Psoas muscle (tissue), 7 donors: ENCODE measurements at regions not wholly inside any gene's neighbourhood (a gene's known extent, or its start where the extent isn't known, plus 50 kb on each side); places are given as distances from the start of the nearest gene placed in this dataset.
"Not testable (repeated sequence)": the region's sequence is repeated elsewhere in the genome, so short reads cannot be mapped to it uniquely, and the experiment has no call there.

Experiments
- ATAC-seq, 4 donors: fragments of 200-7000 bp; cut with Tn5 transposase; one replicate each; pipeline ENCODE4 v1.9.1; 2020; ENCODE audit warnings: moderate library complexity in 3 of 4, mild to moderate bottlenecking in 2 of 4
- DNase-seq, 2 donors: peaks; one replicate each; pipeline ENCODE4 v3.0.0-alpha.2; 2020
- H3K27ac ChIP-seq: fragments of 200-600 bp; one replicate; pipeline ENCODE4 v1.8.0; 2022
- H3K27me3 ChIP-seq, 3 donors: fragments of 200-600 bp in 1 of 3; one replicate each; pipeline versions ENCODE4 v1.6.1 to v1.8.0; 2013 to 2022; ENCODE audit warnings: low read length in 2 of 3, mild to moderate bottlenecking in 2 of 3, moderate library complexity in 1 of 3; ENCODE audit not compliant: insufficient read depth in 3 of 3
- H3K36me3 ChIP-seq, 2 donors: fragments of 200-600 bp in 1 of 2; one replicate each; pipeline versions ENCODE4 v1.6.1 to v1.8.0; 2013 to 2022; ENCODE audit warnings: low read depth in 1 of 2, mild to moderate bottlenecking in 1 of 2, moderate library complexity in 1 of 2; ENCODE audit not compliant: insufficient read depth in 1 of 2
- H3K4me1 ChIP-seq: fragments of 200-600 bp; one replicate; pipeline ENCODE4 v1.8.0; 2022
- H3K4me3 ChIP-seq: fragments of 200-600 bp; one replicate; pipeline ENCODE4 v1.8.0; 2022; ENCODE audit warnings: mild to moderate bottlenecking
- H3K9me3 ChIP-seq: fragments of 200-600 bp; one replicate; pipeline ENCODE4 v1.8.0; 2022
- WGBS, 3 donors: extraction: QIAGEN DNeasy Blood & Tissue Kit; methylation state at CpG; one replicate each; pipeline versions ENCODE4 v1.1.6 to v1.1.7; 2013; 5-methylcytosine and 5-hydroxymethylcytosine counted together
- intact Hi-C, 2 donors: fragments of 100-400 bp; cut with DNase I; formaldehyde crosslinking; loops; one replicate each; pipeline versions ENCODE4 v1.11.0 to v1.14.2; 2022
- TF ChIP-seq, protein P1 (sequence below): fragments of 200-600 bp; IDR thresholded peaks from one replicate; pipeline ENCODE4 v1.8.0; 2022; ENCODE audit warnings: antibody characterized with exemption
- donor health status: healthy with polysubstance abuse.
- donor health status: DM: no; HTN: no; CAD: no; lungs with moderate emphysema.
- donor health status: Bipolar disorder and iron deficiency.
- donor health status: healthy.
- donor health status: DM: yes; HTN: yes; CAD: no.
- donor health status: DM: no; HTN: no; CAD: no.
- donor health status: DM: yes; HTN: yes; CAD: no.

DNA sequence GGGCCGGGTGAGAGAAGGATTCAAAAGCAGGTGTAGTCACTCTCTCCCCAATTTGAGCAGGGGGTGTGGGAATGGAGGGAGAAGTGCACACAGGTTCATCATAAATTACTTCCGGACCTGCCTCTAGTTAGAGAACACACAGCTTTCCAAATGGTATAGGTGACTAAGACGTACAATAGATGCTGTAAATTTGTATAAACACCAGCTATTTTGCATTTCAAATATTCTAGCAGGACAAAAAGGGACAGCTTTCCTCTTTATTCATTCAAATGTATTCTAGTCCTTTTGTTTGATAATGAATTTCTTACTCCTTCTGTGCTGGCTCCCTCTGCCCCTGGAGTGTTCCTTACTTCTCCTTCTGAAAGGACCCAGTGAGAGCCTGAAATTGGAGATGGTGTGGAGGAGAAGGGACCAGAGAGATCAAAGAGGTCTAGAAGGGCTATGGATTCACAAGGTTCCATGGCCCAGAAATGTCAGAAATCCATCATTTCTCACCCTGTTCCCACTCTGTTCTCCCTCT lies 53.2 kb upstream of the SH3BP4 start:
- Histone ChIP-seq H3K9me3 (no peaks in the 10 kb centered on the region), H3K4me1 (no peaks in the 10 kb centered on the region), H3K27ac (no peak overlapping the region), H3K36me3 (no peaks in the 10 kb centered on the region), H3K27me3 (no peaks in the 10 kb centered on the region), H3K4me3 (no peak overlapping the region)
- no peak for DNase-seq
- no peak for ATAC-seq
- 83 to 95% (median 89%) methylated on average over 3 of the region's 3 CpGs for WGBS, 3 donors
- intact Hi-C loops, result no loop called here
- TF ChIP-seq, protein P1, sequence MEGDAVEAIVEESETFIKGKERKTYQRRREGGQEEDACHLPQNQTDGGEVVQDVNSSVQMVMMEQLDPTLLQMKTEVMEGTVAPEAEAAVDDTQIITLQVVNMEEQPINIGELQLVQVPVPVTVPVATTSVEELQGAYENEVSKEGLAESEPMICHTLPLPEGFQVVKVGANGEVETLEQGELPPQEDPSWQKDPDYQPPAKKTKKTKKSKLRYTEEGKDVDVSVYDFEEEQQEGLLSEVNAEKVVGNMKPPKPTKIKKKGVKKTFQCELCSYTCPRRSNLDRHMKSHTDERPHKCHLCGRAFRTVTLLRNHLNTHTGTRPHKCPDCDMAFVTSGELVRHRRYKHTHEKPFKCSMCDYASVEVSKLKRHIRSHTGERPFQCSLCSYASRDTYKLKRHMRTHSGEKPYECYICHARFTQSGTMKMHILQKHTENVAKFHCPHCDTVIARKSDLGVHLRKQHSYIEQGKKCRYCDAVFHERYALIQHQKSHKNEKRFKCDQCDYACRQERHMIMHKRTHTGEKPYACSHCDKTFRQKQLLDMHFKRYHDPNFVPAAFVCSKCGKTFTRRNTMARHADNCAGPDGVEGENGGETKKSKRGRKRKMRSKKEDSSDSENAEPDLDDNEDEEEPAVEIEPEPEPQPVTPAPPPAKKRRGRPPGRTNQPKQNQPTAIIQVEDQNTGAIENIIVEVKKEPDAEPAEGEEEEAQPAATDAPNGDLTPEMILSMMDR, result no peak

DNA sequence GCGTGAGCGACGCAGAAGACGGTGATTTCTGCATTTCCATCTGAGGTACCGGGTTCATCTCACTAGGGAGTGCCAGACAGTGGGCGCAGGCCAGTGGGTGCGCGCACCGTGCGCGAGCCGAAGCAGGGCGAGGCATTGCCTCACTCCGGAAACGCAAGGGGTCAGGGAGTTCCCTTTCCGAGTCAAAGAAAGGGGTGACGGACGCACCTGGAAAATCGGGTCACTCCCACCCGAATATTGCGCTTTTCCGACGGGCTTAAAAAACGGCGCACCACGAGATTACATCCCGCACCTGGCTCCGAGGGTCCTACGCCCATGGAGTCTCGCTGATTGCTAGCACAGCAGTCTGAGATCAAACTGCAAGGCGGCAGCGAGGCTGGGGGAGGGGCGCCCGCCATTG lies 63.4 kb upstream of the SH3BP4 start:
- DNase-seq, H3K27ac ChIP-seq, H3K36me3 ChIP-seq, H3K4me1 ChIP-seq, ATAC-seq, H3K9me3 ChIP-seq, H3K27me3 ChIP-seq, intact Hi-C loops: not testable (repeated sequence)
- H3K4me3 ChIP-seq, result peak overlapping the region; percentile 22
- 57 to 78% (median 62%) methylated on average over 13 to 30 of the region's 34 CpGs for WGBS, 3 donors

DNA sequence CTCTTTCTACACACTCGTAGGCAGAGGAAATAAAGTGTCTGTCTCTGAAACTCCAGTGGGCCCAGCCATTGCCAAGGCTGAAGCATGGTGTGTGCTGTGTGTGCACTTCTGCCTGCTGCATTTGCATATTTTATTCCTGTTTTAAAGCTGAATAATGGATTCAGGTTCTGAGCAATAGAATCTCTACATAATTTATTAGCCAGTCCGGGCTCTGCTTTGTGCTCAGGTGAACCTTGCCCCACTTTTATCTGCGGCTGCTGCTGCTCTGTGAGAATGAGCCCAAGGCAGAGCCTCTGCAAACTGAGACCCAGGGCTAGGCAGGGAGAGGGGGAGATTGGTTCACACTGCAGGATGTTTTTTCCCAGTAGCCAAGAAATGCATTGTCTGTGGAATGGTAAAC lies 64.6 kb upstream of the SH3BP4 start:
- Histone ChIP-seq H3K9me3 (no peaks in the 10 kb centered on the region), H3K27ac (no peak overlapping the region), H3K36me3 (no peaks in the 10 kb centered on the region), H3K27me3 (peaks cover 0 to 8% (median 0%) of the 10 kb centered on the region in 3 donors), H3K4me1 (no peaks in the 10 kb centered on the region), H3K4me3 (no peak overlapping the region)
- ATAC-seq (no peak), DNase-seq (no peak)
- 77 to 86% (median 80%) methylated on average over 3 of the region's 3 CpGs for WGBS, 3 donors
- intact Hi-C loops, result no loop called here
- TF ChIP-seq, protein P1, result no peak

DNA sequence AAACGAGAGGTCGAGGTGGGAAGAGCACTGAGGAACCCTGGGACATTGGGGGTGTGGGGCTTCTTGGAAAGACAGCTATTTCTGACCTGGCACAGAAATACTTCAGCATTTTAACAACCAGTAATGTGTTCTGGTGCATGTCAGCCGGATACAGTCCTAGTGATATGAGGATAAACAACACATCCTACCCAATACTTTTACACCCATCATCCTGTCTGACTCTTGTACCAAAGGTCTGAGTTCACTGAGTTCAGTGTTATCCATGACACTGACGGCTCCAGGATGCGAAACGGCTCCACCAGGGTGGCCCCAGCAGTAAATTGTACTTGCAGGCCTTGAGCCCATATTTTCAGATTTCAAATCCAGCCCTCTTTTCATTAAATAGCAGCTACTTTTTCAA lies 65.9 kb upstream of the SH3BP4 start:
- intact Hi-C loops, result no loop called here
- no peak overlapping the region for H3K27ac ChIP-seq
- no peak for ATAC-seq
- peaks cover 0 to 8% (median 0%) of the 10 kb centered on the region in 3 donors for H3K27me3 ChIP-seq
- H3K4me1 ChIP-seq, result no peaks in the 10 kb centered on the region
- no peaks in the 10 kb centered on the region for H3K9me3 ChIP-seq
- no peak overlapping the region for H3K4me3 ChIP-seq
- no peaks in the 10 kb centered on the region for H3K36me3 ChIP-seq
- WGBS, 3 donors, result 72 to 76% (median 74%) methylated on average over 6 of the region's 6 CpGs
- no peak for DNase-seq
- TF ChIP-seq, protein P1, result no peak

DNA sequence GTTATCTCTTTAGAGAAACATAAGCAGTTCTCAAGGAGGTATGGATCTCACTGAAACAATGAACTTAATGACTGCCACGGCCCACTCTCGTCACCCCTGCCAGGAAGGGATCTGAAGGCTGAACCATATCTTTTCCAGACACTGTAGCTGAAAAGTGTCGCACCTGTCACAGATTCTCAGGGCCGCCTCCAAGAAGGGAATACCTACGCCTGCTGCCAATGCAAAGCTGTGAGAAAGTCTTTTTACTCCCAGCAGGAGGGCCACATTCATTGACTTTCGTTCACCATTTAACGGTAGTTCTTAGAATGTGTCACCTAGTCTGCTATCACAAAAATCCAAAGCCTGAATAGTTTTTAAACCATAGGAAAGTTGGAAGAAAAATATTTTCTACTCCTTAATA lies 66.7 kb upstream of the SH3BP4 start:
- intact Hi-C loops, result no loop called here

More for the DNA sequence above, 66.7 kb upstream of the SH3BP4 start:
- WGBS, 3 donors, result 40 to 66% (median 44%) methylated on average over 7 of the region's 7 CpGs
- Histone ChIP-seq H3K9me3 (no peaks in the 10 kb centered on the region), H3K36me3 (no peaks in the 10 kb centered on the region), H3K27ac (no peak overlapping the region), H3K27me3 (peaks cover 0 to 8% (median 0%) of the 10 kb centered on the region in 3 donors), H3K4me1 (no peaks in the 10 kb centered on the region), H3K4me3 (no peak overlapping the region)
- no peak for DNase-seq
- TF ChIP-seq, protein P1, result no peak
- no peak for ATAC-seq
